GM18517 (cell line): ENCODE measurements at regions not wholly inside any gene's neighbourhood (a gene's known extent, or its start where the extent isn't known, plus 50 kb on each side); places are given as distances from the start of the nearest gene placed in this dataset.
A peak's percentile ranks its signal among the peaks of the same experiment; 100 is the strongest.

ENCODE experiments used
- ATAC-seq: cut with Tn5 transposase; IDR thresholded peaks from one replicate; pipeline ENCODE4 v1.9.1; 2021; ENCODE audit warnings: mild to moderate bottlenecking, moderate library complexity; ENCODE audit not compliant: unreplicated experiment

- ATAC-seq = no peak
Observed at GRCh38 chr5:64110222-64110621, 55.4 kb upstream of the RNF180 start.

DNA sequence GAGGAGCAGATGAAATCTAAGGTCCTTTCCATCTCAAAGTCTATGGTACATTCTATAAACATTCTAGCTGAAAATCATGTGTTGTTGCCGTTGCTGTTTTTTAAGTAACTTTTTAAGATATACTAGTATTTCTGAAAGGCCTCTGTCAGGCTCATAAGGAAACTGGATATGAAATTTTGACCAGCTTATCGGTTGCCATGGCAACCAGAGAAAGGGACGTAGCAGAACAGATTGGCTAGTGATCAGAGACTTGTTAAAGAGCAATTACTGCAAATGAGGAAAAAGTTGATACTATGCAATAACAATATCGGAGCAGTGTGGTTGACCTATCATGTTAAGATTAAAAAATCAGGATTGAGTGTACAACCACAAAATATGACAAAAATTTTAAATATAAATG lies 57.0 kb upstream of the RNF180 start:
- no peak for ATAC-seq

- ATAC-seq = no peak
Observed at GRCh38 chr5:64100203-64100602, 65.4 kb upstream of the RNF180 start.

- no peak for ATAC-seq
Observed at GRCh38 chr5:64096771-64097170, 68.9 kb upstream of the RNF180 start.

DNA sequence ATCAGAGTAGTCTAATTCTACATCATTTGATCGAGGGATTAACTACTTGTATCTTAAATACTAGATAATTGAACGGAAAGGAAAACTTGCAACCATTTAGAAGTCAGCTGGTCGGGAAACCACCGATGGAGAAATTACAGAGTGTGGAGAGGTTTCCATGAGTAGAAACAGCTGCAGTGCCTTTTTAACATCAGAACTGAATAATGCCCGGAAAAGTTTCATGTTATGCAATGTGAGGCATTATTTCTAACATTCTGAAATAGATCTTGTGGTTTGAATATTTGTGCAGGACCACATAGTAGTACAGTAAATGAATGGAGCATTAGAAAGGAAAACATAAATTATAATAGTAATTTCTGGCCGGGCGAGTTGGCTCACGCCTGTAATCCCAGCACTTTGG lies 88.1 kb upstream of the RNF180 start:
- ATAC-seq = no peak

DNA sequence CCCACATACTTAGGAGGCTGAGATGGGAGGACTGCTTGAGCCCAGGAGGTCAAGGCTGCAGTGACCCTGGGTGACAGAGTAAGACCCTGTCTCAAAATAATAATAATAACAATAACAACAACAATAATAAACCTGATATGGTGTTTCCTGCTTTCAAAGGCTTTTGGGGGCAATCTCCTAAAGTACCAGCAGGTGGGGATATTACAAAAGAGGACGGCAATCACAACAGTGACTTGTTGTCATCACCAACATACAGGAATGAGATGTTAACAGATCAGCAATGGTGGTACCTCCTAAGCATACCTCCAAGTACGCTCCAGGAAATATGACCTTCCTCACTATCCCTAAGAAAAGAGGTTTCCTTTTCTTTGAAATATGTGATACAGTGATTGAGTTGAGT lies 91.1 kb upstream of the RNF180 start:
- ATAC-seq = peak; percentile 86

DNA sequence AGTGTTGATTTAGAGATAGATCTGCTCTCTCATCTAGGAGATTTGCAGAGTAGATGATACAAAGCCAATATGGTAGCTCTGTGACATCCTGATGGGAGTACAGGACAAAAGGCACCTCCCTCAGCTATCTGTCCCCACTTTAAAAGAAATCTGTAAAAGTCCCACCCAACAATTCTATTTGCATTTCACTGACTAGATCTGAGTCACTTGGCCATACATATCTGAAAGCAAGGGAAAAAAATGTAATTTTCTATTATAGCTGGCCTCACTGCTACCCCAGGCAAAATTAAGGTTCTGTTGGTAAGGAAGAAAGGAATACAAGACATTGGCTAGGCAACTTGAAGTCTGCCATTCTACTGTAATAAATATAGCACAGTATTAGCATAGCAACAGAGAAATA lies 96.2 kb upstream of the RNF180 start:
- ATAC-seq = no peak

DNA sequence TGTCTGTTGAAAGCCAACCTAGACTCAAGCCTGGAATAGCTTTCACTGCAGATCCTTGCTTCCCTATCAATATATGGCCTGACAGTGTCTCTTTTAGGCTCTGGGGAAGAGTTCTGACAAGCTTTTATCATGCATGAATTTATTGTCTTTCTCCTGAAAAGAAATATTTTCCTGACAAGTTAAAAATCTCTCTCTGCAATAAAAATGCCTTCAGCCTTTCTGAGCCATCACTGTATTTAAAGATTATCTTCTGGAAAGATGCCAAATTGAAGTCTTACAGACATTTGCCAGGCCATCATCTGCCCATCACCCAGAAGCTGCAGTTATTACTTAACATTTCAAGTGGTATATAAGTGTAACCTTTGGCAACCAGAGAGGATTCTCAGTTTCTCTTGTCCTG lies 88.1 kb upstream of the HTR1A start:
- ATAC-seq = no peak

GRCh38 chr5:64040490-64040889 lies 78.2 kb upstream of the HTR1A start:
- ATAC-seq = no peak

- ATAC-seq = no peak
Observed at GRCh38 chr5:64026493-64026892, 64.2 kb upstream of the HTR1A start.

DNA sequence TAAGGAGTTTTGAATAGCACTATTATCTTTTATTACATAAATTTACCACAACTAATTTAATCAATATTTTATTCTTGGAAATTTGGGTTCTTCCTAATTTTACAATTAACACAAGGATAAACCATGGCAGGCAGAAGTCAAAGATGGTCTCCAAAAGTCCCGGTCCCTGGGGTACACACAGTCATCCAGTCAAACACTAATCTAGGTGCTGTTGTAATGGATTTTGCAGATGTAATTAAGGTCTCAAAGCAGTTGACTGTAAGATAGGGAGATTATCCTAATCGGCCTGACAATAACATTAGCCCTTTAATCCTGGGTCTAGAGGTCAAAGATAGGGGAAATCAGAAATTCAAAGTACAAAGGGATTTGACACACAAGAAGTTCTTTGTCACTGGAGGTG lies 57.5 kb upstream of the HTR1A start:
- ATAC-seq = no peak

DNA sequence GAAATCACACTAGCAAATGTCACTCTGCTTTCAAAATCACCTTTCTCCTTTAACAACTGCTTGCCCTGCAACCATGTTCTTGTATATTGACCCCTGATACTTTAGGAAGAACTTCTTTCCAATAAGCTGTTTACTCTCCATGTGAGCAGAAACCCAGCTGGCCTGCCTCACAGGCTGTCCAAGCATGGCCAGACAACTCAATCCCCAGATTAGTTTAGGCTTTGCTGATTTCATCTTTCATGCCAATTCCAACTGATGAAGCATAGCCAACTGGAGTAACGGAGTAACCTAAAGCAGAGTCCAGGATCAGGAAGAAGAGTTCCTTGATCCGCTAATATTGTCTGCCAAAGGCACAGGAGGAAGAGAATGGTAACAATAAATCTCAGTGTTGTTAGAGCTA lies 56.7 kb upstream of the HTR1A start:
- ATAC-seq = no peak

DNA sequence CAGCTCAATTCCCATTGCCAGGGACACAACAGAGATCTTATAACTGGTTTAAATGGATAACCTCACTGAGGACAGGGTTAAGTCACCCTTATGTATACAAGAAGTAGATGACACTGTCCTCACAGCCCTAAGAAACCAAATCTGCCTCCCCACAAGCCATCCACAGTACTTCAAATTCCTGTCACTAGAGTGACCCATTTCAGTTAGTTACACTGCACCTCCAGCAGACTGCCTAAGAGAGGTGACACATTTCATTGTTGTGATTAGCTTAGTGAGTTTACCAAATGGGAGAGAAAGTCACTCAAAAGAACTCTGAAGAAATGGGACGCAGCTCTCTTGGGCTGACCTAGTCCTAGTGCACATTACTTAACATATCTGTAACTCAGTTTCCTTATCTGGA lies 53.6 kb upstream of the HTR1A start:
- no peak for ATAC-seq
